Hematopoietic multipotent progenitor cell (in vitro differentiated cells): ENCODE measurements at regions not wholly inside any gene's neighbourhood (a gene's known extent, or its start where the extent isn't known, plus 50 kb on each side); places are given as distances from the start of the nearest gene placed in this dataset.
"Not testable (repeated sequence)": the region's sequence is repeated elsewhere in the genome, so short reads cannot be mapped to it uniquely, and the experiment has no call there.

Experiments
- DNase-seq, 3 donors: peaks; one replicate each; pipeline ENCODE4 v3.0.0-alpha.2; 2011 to 2015; ENCODE audit warnings: low read depth in 2 of 3, low spot score in 2 of 3

DNA sequence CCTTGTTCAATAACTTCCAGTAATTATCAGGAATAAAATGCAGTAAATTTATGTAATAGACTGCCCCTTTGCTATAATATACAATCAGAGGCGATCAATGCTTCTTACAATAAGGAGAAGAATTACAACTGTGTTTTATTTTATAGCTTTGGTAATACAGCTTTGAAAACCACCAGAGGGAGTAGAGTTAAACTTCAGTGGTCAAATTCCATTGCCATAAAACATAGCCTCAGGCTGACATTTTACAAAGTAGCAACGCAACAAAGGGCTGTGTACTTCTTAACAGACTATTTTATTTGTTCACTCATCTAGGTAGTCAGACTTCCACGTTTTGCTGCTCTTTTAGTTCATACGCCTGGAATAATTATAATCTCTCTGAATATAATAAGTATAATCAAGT lies 58.5 kb downstream of the TEX13C start:
- DNase-seq, result no peak

DNA sequence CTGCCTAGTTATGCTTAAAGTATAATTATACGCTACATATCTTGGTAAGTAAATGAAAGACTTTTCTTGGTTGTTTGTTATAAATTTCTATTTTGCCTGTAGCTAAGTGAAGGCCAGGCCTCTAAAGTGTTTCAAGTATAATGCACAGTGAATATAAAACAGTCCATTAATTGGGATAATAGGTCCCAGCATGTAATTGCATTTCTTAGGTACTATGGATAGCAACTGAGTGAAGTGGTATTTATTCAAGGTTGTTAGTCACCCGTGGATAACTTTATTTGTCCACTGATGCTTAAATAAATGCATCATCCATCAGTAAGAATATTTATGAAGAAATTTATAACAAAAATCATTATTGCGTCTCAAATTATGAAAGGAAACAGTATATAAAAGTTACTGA lies 59.1 kb downstream of the TEX13C start:
- no peak for DNase-seq

DNA sequence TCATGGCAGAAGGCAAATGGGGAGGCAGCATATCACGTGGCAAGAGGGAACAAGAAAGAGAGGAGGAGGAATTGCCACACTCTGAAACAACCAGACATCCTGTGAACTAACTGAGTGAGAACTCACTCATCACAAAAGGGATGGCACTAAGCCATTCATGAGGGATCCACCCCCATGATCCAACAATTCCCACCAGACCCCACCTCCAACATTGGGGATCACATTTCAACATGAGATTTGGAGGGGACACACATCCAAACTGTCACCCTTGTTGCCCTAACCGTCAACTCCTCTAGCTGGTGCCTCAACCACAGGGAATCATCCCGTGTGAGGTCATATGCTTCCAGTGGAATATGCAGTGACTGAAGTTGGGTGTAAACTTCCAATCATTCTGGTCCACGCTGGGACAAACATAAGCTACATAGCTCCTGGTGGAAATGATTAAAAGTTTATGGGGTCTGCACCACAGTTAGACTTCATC lies 62.5 kb downstream of the TEX13C start:
- no peak for DNase-seq

DNA sequence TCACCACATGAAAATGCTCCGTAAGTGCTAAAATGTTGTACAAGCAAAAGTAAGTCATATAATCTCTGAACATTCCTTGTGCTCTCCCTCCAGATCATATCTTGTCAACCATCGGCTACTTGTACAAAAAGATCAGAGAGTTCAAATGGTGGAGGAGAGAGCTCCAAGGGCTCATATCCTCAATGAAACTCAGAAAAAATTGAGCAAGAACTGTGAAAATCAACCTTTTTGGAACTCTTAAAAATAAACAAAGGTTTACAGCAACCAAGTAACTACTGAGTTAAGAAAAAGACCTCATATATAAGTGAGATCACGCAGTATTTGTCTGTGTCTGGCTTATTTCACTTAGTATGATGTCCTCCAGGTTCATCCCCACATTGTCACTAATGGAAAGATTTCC lies 63.2 kb downstream of the TEX13C start:
- DNase-seq, result no peak

DNA sequence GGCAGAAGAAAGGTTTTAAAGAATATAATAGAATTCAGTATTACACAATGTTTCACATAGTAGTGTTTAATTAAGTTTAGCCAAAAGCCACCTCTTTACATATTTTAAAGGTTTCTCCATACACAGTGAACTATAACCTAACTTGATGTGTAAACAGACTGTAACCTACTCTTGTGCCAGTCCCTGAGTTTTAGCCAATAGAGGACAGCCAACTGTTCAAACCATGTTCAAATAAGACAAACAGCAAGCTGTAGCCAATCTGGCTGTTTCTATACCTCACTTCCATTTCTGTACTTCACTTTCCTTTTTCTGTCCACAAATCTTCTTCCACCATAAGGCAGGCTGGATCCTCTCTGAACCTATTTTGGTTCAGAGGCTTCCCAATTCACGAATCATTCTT lies 65.2 kb downstream of the TEX13C start:
- no peak for DNase-seq

DNA sequence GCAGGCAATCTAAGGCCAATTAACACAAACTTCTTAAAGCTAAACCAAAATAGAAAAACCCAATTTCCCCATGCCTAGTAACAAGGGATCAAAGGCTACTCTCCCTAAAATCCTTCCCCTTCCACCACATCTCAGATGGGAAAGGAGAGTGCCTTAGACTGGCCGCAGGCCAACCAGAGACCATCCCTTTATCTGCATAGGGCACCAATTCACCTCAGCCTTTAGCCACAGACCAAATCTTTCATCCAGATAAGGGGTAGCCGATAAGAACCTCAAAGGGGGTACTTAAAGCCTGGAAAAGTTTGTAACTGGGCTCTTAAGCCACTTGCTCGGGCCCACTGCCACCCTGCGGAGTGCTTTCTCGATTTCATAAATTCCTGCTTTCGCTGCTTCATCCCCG lies 68.3 kb downstream of the TEX13C start:
- no peak for DNase-seq

DNA sequence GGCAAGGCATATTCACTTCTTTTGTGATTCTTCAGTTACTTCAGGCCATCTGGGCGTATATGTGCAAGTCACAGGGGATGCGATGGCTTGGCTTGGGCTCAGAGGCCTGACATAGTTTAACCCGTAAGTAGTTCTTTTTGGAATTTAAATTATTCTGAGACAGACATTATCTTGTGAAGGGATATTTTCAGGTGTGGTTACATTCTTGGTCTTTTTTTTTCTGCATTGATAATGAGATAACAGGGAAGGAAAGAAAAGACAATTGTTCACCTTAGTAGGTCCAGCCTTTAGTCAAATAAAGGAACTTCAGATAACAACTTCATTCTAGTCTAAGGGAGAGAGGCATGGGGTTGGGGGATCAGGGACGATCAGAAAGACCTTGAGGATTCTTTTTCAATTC lies 74.8 kb downstream of the TEX13C start:
- DNase-seq, result no peak

DNA sequence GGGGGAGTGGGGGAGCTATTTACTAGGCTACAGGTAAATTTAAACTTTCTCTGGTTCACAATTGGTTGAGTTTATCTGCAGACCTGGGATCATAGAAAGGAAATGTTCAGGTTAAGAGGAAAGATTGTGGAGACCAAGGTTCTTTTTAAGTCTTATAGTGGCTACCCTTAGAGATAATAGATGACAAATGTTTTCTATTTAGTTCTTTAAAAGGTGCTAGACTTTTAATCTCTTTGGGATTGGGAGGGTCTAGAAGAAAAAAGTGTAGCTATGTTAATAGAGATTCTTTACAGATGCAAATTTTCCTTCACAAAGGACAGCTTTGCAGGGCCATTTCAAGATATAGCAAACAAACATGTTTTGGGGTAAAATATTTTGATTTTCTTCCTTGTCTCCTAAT lies 76.0 kb downstream of the TEX13C start:
- DNase-seq, result no peak

DNA sequence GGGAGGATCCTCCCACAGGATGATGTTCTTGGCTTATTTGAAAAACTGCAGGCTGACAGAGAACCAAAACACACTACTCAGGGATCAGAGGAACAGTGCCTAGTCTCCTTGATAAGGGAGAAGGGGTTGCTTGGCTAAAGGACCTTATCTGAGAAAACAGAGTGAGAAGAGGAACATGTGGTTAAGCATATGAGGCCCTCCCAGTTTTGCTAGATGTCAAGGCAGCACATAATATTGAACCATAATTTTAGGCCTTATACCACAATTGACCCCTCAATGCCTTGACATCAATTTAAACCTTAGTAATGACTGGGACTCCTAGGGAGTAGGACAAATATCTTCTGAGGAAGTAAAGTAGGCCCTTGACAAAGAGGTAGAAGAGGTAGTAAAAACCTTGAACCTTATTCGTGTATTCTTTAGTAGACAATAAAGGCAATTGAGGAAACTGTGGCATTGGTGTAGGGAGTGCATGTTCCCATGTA lies 79.3 kb downstream of the TEX13C start:
- peak in 1 of 3 donors; percentile 38 for DNase-seq

DNA sequence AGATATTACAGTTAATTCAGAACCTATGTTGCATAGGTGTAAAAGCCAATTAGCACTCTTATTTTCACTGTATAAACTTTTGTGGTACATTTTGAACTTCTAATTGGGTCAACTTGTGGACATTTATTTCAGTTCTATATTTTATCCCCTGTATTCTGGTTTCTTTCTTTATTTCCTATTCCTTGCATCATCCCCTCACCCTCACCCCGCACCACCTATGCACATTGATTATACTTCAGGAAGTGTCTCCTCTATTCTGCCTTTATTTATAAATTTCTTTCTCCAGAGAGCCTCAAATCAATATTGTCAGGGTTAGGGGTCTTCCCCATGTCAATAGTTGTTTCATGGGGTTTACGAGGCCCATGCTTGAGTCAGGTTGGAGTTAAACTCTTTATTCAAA lies 83.1 kb downstream of the TEX13C start:
- no peak for DNase-seq

DNA sequence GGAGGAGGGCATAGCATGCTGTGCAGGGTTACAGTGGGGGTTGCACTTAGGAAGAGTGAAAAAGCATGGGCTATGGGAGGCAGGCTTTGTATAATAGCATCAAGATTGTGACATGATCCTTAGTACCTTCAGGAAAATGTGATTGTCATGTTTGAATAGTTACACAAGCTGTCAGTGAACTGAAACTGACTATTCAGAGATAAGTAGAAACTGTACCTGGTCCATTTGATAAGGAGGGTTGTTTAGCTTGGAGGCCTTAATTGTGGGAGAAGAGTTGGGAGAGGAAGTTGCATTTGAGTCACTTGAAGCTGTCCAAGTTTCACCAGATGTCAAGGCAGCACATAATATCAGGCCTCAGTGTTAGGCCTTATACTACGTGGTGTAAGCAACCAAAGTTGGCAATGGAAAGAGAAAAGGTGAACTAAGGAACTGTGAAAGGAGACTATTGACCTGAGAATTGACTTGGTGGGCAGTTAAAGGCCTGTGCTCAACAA lies 85.0 kb downstream of the TEX13C start:
- DNase-seq, result no peak

DNA sequence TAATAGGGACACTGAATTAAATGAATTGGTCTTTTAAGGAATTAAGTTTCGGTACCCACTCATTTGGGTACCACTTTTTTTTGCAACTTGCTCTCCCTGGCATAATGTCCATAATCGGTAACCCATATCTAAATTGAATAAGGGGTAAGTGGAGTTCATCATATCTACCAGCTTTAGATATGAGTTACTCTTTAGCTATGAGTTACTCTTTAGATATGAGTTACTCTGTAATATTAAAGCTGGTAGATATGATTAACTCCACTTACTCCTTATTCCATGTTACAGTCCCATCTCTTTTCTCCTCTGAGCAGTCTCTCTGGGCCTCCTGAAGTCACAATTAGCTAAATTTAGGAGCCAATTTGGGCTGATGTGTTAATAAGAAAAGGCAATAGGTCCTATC lies 85.7 kb downstream of the TEX13C start:
- DNase-seq, result no peak

DNA sequence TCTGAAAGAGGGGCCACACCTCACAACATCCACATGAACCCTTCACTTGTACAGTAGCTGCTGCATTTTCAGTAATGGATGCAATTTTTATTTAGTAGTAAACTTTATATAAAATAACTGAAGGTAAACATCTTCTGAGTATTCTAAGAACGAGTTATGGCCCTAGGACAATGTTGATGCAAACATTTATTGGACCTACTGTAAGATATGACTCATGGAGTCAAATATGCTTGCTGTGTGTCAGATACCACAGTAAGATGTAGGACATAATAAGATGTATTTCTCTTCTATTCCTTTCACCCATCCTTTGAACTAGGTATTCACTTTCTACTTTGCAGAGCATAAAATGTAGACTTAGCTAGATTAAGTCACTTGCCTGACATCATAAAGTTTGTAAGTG lies 87.6 kb downstream of the TEX13C start:
- DNase-seq, result no peak

DNA sequence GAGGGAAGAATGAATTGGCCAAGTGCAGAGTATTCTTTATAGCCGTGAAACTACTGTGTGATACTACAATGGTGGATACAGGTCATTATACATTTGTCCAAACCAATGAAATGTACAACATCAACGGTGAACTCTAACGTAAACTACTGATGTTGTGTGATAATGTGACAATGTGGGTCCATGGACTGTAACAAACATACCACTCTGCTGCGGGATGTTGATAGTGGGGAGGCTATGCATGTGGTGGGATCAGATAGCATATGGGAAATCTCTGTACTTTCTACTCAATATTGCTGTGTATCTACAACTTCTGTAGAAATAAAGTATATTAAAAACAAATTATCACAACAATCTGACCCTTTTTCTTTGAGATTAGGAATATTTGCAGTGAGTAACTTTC lies 101.1 kb downstream of the TEX13C start:
- DNase-seq, result no peak

DNA sequence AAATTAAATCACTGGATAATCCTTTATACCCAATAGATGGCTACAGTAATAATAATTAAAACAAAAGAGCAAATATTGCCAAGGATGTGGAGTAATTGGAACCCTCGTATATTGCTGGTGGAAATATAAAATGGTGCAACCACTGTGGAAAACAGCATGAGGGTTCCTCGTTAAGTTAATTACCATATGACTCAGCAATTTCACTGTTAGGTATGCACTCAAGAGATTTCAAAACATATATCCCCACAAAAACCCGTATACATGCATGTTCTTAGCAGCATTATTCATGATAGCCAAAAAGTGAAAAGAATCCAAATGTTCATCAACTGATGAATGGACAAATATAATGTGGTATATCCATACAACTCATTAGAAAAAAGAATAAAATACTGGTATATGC lies 103.3 kb downstream of the TEX13C start:
- DNase-seq, result no peak

DNA sequence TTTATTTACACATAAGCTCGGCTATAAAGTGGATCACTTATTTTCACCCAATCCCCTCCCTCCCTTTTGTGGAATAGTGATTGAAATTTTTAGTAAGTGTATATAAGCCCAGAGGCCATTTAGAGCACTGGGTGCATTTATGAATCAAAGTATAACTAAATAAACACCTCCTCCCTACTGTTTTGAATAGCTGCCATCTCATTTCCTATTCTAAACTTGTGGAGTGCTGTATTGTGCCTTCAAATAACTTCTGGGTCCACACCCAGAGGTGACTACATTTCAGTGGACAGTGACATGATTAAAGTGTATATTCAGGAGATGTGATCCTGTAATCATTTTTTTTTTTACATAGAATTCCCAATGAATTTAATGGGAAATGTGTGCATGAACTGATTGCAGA lies 104.9 kb downstream of the TEX13C start:
- no peak for DNase-seq

DNA sequence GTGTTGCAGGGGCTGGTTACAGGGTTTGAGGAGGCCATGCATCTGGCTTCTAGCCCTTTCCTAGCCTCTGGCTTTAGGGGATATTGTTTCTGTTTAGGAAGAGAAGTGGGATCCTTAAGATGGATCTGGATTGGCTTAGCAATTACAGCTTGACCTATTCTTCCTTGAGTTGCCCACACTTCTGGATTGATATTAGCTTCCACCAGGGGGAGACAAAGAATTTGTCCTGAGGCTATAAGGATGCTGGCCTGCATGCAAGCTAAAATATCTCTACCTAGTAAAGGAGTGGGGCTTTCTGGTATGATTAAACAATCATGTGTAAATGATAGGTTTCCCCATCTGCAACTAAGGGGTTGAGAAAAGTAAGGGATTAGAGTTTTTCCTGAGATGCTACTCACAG lies 117.2 kb downstream of the TEX13C start:
- peak in 2 of 3 donors; percentile 19 to 41 for DNase-seq

DNA sequence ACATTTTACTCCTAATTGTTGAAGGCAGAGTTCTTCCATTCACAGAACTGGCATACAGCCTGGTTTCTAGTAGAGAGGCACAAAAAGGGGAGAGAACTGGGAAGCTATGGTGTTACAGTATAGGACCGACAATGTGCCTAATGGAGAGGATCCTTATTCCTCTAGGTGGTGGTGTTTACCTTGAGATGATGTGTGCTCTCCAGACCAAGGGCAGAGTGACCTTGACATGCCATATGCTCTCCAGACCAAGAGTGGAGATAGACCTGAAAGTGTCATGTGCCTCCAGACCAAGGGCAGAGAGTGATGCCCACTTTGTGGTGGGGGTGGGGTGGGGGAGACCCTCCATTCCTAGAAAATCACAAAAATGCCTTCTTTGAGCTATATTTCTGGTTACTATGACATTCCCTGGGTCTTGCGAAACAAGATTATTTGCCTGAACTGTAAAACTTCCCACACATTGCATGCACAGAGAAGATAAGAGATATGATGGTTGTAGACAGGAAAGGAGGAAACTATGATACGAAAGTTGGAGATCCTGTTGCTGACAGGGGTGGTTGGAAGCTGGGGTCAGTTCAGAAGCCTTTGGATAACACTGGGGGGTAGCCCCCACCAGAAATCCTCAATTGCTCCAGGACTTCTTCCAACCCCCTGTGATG lies 119.7 kb downstream of the TEX13C start:
- DNase-seq, result peak in 2 of 3 donors; percentile 11 to 38

DNA sequence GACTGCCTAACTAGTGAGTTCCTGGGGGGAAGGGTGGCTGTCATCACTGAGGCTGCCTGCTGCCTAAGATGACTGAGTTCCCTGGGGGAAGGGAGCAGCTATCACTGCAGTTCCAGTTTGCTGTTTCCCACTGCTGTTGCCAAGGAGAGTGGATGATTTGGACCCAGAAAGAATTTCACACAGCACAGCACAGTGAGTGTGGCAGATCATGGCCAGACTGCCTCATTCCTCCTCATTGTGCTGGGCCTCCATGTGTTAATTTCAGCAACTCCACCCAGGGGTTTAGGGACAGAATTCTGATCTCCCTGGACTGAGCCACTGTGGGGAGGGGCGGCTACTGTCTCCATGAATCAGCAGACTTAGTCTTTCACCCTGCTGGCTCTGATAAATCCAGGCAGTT lies 125.0 kb downstream of the TEX13C start:
- no peak for DNase-seq

DNA sequence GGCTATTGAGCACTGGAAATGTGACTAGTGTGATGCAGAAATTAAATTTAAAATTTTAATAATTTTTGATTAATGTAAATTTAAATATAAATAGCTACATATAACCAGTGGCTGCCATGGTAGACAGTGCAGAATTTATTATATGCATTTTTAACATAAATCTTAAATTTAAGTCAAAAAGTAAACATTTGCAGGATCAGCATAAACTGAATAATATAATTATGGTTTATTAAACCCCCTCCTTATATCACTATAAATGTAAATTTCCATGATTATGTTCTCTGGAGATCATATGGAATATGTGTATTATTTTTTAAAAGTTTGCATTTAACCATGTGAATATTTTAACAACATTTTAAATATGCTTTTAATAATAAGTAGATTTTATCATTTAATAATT lies 155.8 kb downstream of the TEX13C start:
- DNase-seq, result no peak

DNA sequence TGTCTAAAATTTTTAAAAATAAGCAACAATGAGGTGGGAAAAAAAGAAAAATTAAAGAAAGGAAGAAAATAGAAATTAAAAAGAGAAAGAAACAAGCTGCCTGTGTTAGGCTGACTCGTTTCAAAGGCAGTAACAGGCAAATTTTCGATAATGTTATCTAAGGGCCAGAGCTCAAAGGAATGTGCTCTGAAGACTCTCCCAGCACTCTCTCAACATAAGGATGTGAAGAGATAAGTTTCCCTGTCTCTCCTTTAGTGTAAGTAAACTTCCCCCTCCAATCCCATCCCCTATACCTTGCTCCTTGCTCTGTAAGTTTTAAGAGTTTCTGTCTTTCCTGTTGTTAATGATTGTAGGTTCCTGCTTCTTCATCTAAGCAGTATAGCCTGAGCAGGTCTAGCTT lies 172.8 kb downstream of the TEX13C start:
- DNase-seq, result no peak

DNA sequence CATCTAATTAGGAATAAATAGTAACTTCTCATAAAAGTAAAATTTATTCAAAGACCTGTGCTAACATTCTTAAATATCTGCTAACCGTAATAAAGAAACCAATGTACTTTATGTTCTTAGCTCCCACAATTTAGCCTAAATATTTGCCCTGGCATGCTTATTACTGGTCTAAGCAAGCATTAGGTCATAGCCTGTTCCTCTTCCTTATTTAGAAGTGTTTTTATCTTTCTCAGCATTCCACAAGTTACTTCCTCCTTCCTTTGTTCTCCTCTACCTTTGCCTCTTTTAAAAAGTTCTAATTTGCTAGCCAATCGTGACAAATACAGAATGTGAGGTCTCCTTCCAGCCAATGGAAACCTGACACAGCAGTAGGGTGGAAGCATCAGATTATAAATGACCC lies 173.3 kb downstream of the TEX13C start:
- not testable (repeated sequence) for DNase-seq

DNA sequence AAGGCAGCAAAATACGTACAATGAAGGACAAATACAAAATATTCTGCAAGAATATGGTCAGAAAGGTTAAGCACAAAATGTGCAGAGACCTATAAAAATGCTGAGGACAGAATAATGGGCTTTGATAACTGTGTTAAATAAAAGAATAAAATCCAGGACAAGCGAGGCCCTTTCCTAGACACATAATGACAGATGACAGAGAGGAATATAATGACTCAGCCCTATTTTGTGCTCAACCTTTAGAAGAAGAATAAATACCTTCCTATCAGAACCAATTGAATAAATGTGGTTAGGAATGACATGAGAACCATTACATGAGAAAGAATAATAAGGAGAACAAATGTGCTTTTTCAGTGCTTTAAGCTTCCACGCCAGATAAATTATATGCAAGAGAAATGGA lies 178.0 kb downstream of the TEX13C start:
- no peak for DNase-seq
